ENCODE measurements at regions not wholly inside any gene's neighbourhood (a gene's known extent, or its start where the extent isn't known, plus 50 kb on each side); places are given as distances from the start of the nearest gene placed in this dataset.

- intact Hi-C loops (cut with DNase I) = no loop called here
- H3K4me3 ChIP-seq = no peak overlapping the region
- no peaks in the 10 kb centered on the region for H3K27me3 ChIP-seq
- no peaks in the 10 kb centered on the region for H3K9me3 ChIP-seq
- no peak overlapping the region for H3K27ac ChIP-seq
- TF ChIP-seq CTCF (IDR thresholded peaks at IDR 0.05) (no peak), POLR2AphosphoS5 (IDR thresholded peaks at IDR 0.05; ENCODE audit: insufficient read depth in 1 of 2, low read depth in 1 of 2) (no peak), POLR2A (IDR thresholded peaks at IDR 0.05) (no peak)
- no peaks in the 10 kb centered on the region for H3K36me3 ChIP-seq
- no peaks in the 10 kb centered on the region for H3K4me1 ChIP-seq
- no peak for DNase-seq (ENCODE audit: extremely low spot score in 2 of 2)
Measured at GRCh38 chr2:19256121-19256601, 102.3 kb downstream of the OSR1 start.

GRCh38 chr2:19255481-19255880 lies 102.9 kb downstream of the OSR1 start:
- intact Hi-C loops (cut with DNase I) = no loop called here
- Histone ChIP-seq H3K27ac (no peak overlapping the region), H3K9me3 (no peaks in the 10 kb centered on the region), H3K4me1 (no peaks in the 10 kb centered on the region), H3K36me3 (no peaks in the 10 kb centered on the region), H3K27me3 (no peaks in the 10 kb centered on the region), H3K4me3 (no peak overlapping the region)
- no peak for DNase-seq (ENCODE audit: extremely low spot score in 2 of 2)
- no peak for TF ChIP-seq POLR2AphosphoS5 (IDR thresholded peaks at IDR 0.05; ENCODE audit: insufficient read depth in 1 of 2, low read depth in 1 of 2)
- TF ChIP-seq POLR2A (IDR thresholded peaks at IDR 0.05) = no peak
- TF ChIP-seq CTCF (IDR thresholded peaks at IDR 0.05) = no peak

- Histone ChIP-seq H3K36me3 (no peaks in the 10 kb centered on the region), H3K4me3 (no peak overlapping the region), H3K27me3 (no peaks in the 10 kb centered on the region), H3K9me3 (no peaks in the 10 kb centered on the region), H3K4me1 (no peaks in the 10 kb centered on the region), H3K27ac (no peak overlapping the region)
- no peak for TF ChIP-seq CTCF (IDR thresholded peaks at IDR 0.05)
- TF ChIP-seq POLR2A (IDR thresholded peaks at IDR 0.05) = no peak
- intact Hi-C loops (cut with DNase I) = no loop called here
- no peak for DNase-seq (ENCODE audit: extremely low spot score in 2 of 2)
Measured at GRCh38 chr2:19251554-19251953, 106.9 kb downstream of the OSR1 start.

GRCh38 chr2:19250906-19251305 lies 107.5 kb downstream of the OSR1 start:
- no peak overlapping the region for H3K4me3 ChIP-seq
- TF ChIP-seq POLR2A (IDR thresholded peaks at IDR 0.05) (no peak), CTCF (IDR thresholded peaks at IDR 0.05) (no peak), POLR2AphosphoS5 (IDR thresholded peaks at IDR 0.05; ENCODE audit: insufficient read depth in 1 of 2, low read depth in 1 of 2) (no peak)
- no peaks in the 10 kb centered on the region for H3K36me3 ChIP-seq
- no peak for DNase-seq (ENCODE audit: extremely low spot score in 2 of 2)
- H3K4me1 ChIP-seq = no peaks in the 10 kb centered on the region
- H3K27me3 ChIP-seq = no peaks in the 10 kb centered on the region
- H3K9me3 ChIP-seq = no peaks in the 10 kb centered on the region
- intact Hi-C loops (cut with DNase I) = no loop called here
- H3K27ac ChIP-seq = no peak overlapping the region

- Histone ChIP-seq H3K36me3 (no peaks in the 10 kb centered on the region), H3K27ac (no peak overlapping the region), H3K9me3 (no peaks in the 10 kb centered on the region), H3K4me3 (no peak overlapping the region), H3K27me3 (no peaks in the 10 kb centered on the region), H3K4me1 (no peaks in the 10 kb centered on the region)
- no peak for DNase-seq (ENCODE audit: extremely low spot score in 2 of 2)
- intact Hi-C loops (cut with DNase I) = no loop called here
- TF ChIP-seq POLR2A (IDR thresholded peaks at IDR 0.05) (no peak), CTCF (IDR thresholded peaks at IDR 0.05) (no peak), POLR2AphosphoS5 (IDR thresholded peaks at IDR 0.05; ENCODE audit: insufficient read depth in 1 of 2, low read depth in 1 of 2) (no peak)
Measured at GRCh38 chr2:19247186-19247585, 111.2 kb downstream of the OSR1 start.

Data from vagina (tissue), 2 donors.